NCI-H2227 treated with DMSO at 0.1 percent for 48 hours (cell line): ENCODE measurements at regions not wholly inside any gene's neighbourhood (a gene's known extent, or its start where the extent isn't known, plus 50 kb on each side); places are given as distances from the start of the nearest gene placed in this dataset.
"Not testable (repeated sequence)": the region's sequence is repeated elsewhere in the genome, so short reads cannot be mapped to it uniquely, and the experiment has no call there.

Experiments used
- DNase-seq: peaks from one replicate; lab custom pipeline; 2025; lab: John Stamatoyannopoulos, UW

DNA sequence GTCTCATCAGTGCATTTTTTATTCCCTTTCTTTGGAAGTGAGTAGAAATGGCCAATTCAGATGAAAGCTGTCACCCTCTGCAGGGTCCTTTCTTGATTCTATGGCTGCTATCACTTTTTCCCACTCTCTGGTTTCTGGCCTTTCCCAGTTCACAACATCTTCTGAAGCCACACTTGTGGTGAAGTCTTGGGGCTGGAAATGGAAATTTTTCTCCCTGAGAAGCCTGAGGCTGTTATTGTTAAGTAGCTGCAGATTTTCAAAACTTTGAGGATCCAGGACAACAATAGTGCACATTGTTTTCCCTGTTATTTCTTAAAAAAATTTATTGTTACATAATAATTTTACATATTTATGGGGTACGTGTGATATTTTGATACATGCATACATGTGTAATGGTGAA is 250.3 kb upstream of the RASGRP1 start:
- DNase-seq: no peak

DNA sequence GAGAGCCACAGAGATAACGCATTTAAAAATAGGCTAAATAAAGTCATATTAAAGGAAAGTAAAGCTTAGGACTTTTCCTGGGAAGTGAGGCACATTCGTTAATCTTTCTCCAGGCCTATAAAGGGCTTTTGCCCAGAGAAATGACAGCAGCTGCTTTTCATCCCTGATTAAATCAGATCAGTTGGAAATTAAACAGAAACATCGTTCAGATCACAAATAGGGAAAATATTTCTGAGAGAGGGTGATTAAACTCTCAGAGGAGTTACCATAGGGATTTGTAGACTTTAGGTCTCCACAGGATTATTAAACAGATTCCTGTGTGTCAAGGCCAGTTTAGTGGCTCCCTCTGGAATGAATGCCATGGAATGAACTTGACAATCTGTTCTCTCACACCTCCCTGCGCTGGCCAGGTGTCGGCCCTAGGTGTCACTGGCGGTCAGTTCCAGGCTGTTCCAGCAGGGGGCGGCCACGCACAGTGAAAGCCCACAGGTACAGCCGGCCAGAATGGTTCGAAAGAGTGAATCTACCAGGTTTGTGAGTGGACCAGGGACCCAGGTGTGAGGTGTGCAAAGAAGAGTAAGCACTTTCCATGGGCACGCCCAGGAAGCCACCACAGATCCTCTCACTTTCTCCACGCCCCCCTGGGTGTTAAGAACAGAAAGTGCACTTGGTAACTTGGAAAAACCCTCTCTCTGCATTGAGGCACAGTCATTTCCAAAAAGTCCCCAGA is 253.0 kb upstream of the RASGRP1 start:
- no peak for DNase-seq

DNA sequence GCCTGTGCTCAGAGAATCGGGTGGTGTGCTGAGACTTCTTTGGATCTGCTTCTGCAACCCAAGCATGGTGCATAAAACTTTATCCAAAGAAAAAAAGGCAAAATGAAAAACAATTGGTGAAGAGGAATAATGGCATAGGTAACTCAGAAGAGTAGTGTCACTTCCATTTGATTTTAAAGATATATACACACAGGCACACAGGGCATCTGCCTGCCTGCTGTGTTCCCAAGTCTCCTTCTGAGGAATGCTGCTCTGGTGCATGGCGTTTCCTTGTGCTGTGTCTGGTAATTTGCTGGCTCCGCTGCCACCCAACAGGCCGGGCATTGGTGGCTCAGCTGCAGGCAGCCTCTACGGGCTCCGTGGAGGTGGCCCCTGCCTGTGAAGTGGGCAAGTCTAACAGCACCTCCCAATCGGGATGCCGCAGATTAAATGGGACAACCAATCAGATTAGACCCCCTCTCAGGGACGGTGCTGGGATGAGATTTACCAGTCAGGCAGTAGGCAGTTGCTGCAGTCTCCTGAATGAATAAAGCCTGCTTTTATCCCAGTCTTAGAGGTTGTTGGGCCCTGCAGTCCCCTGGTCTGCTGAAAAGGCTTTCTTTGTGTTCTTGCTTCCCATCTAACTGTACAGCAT is 253.7 kb upstream of the RASGRP1 start:
- no peak for DNase-seq

DNA sequence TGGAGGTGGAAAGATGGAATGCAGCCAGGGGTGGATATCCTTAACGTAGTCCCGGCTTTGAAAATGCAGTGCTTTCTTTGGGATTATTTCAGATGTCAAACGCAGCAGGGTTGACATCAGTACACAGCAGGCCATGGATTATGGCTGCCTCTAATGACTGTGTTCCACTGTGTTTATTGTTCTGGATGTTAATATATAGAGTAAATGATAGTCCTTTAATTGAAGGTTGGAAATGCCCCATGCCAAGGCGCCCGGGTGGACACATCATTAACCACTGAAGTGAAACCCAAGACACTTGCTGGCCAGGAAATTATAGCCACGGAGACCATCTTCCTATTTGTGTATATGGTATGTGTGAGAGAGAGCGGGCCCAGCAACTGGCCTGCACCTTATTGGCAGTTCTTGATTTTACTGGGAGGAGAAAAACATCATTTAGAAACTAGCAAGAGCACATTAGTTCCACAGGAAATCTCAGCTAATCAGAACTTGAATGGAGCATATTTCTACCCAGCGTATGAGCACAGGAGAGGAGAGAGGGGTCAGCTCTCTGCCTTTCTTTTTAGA is 254.9 kb upstream of the RASGRP1 start:
- peak; percentile 61 for DNase-seq

DNA sequence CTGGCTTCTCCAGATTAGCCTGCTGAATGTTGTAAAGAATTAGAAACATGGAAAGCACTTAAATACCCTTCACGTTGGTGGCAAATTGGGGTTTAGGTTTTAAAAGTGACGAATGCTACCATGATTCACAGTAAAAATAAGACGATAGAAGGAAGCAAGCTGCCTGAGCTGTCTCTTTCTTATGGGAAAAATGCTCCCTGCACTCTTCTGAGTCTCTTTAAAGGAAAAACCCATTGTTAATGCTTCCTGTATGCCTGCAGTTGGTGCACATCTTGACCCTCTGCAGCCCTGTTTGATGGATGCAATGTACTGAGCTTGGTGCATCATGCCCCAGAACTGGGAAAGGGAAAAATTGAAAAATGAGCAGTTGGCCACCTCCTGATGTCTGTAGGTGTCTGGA is 258.6 kb upstream of the RASGRP1 start:
- DNase-seq: no peak

DNA sequence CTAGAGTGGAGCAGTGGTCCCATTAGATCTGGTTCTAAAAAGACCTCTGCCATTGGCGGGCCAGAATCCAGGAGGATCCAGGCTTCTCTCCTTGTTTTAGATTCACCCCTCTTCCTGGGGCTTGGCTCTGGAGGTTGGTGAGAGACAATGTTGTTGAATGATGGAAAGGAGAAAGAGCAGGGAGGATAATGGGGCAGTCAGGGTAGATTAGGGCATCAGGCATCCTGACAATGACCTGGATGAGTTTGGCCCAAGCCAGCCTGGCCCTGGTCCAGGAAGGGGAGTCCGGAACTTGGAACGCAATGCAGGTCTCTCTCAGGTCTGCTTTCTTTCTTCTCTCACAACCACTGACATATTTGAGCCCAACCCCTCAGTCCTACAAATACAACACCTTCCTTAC is 260.1 kb upstream of the RASGRP1 start:
- no peak for DNase-seq

DNA sequence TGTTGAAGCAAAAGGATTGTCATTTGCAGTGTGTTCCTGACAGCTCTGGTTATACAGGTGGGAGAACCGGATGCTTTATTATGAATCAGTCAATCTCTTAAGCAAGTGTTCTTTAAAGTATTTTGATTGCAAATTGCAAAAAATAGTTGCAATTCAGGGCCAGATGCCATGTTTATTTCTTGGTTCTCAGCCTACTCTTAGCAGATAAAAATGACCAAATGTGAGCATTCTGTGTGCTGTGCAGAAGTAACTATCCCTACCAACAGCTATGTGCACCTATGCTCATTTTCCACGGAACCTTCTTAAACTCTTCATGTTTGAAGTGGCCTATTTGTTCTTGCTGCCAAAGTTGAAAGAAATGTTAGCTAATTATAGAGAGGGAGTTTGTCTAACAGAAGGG is 262.3 kb upstream of the RASGRP1 start:
- no peak for DNase-seq

DNA sequence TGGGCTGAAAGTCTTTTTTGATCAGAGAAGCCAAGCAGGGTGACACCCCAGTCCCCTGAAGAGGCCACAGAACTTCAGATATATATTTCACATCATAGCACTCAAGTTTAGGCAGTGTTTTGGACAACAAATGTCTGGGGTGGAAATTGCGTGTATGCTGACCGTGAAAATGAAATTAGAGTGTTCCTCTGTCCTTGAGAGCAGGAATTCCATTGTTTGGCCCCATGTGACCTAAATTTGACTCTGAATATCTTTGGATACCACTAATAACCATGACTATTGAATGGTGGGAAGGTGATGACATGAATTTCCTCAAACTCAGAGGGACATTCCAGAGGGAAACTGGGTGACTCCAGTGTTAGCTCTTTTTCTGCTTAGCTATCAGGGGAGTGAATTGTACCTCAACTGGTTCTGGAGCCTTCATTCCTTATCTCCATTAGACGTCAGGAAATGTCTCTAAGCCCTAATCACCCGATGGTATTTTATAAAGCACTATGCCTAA is 263.5 kb upstream of the RASGRP1 start:
- no peak for DNase-seq

DNA sequence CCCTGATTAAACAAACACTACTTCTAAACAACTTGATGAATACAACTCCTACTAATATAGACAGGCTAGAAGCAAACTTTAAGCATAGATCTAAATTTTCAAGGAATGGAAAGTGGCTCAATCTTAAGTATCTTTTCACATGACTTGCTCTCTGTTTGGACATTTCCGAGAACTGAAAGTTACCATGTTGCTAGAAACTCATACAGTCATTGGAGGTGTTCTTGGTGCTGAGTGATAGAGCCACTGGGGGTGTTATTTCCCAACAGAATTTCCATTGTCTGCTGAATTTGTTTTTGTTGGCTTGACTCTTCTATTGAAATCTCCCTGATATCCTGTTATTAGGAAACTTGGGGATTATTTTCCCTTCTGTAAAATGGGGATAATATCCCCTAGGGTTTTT is 264.5 kb upstream of the RASGRP1 start:
- DNase-seq: no peak

DNA sequence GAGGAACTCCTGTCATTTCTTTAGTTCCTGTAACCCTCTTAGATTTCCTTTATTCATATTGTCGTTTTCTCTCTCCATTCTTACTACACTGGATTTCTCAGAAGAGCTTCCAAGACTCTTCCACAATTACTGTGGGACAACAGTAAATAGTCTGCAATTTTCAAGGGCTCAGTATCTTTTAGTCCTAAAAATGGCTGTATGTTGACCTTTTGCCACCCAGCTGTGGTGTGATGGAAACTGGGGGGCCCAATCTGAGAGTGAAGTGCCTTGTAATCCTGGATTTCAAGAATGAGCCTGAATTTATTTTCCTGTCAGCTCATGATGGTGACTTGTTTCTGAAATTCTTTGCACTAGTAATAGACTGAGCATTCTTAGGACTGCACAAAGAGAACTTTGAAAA is 277.6 kb upstream of the RASGRP1 start:
- DNase-seq: no peak

DNA sequence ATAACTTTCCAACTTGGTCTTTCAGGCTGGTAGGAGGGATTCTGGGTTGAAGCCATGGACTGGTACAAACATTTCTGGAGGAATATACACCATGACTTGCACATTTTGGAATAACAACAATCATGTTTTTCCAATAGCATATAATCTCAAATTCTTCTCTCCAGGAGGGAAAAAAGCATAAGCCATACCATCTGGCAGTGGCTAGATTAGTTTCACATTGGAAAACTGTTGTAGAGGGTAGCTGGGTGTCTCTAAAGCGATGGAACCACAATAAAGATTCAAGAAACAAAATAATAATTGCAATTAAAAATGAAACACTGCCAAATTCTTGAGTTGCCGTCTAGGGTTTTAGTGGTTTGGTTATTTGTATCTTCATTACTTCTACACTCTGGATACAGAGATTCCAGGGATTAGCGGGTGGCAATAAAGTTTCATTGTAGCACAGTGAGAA is 278.5 kb upstream of the RASGRP1 start:
- no peak for DNase-seq

DNA sequence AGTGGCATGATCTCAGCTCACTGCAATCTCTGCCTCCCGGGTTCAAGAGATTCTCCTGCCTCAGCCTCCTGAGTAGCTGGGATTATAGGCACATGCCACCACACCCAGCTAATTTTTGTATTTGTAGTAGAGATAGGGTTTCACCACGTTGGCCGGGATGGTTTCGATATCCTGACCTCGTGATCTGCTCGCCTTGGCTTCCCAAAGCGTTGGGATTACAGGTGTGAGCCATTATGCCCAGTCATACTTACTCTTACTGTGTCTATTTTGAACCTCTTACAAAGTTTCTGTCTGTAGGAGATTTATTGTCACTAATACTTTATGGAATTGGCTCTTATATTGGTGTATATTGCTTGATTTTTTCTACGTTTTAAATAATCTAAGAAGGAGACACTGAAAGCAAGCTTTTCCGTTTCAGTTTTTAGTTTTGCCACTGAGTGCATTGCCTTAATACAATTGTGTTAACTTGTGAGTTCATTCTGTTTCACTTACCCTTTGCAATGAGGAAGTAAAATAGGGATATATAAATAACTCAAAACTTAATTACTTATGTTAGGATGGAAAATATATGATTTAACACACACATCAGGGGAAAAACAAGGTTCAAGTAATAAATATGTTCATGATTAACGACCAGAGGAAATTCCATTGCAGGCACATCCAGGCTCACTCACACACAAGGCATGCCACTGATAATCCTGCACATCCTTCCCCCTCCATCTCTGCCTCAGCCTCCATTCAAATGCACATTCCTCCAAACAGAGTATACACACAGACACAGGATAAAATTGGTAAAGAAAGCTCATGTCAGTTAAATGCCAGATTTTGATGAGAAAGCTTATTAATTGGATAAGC is 279.3 kb upstream of the RASGRP1 start:
- DNase-seq: no peak

DNA sequence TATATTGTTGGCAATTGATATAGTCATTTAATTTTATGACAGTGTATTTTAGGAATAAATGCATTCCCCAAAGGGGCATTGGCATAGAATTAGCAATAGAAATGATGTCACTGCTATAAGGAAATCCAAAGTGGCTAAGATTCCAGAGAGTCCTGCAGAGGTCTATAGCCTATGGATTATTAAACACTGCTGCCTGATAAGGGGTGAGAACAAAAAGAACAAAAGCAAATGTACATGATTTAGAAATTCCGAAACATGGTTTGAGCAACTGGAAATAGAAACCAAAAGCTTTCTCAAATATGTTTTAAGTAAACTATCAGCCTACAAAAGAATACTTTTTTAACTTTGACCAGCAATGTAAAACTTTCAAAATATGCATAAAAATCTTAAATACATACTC is 280.1 kb upstream of the RASGRP1 start:
- DNase-seq: no peak

DNA sequence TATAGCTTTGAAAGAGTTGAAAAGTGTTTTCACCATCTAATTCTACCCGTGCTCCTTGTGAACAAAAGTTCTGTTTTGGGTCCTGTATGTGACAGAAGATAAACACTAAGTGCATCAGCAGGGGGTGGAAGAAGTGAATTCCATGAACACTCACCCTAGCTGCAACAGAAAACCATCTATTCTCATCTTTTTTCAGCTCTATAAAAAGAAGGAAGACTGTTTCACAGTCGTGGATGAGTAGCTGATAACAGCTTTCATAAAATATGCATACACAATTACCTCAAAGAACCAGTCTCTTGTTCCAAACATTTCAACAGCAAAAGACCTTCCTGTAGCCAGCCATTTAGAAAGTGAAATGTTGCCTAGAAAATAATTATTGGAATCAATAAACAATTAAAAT is 281.7 kb upstream of the RASGRP1 start:
- no peak for DNase-seq

DNA sequence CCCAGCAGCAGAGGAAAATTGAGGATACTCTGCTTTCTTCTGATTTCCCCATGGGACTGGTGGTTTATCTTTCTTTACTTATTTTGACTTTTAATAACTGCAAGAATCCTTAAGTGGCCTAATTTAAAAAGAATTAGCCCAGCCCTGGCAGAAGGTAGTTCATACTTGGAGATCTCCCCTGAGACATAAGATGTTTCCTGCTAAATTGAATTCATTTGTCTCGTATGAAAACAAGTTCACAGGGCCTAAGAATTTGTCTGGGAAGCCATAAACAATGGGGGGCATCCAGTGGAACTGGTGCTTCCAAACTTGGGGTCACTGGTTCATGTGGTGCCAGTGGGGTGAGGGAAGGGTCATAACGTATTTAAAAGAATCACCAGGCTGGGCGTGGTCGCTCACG is 283.1 kb upstream of the RASGRP1 start:
- no peak for DNase-seq

DNA sequence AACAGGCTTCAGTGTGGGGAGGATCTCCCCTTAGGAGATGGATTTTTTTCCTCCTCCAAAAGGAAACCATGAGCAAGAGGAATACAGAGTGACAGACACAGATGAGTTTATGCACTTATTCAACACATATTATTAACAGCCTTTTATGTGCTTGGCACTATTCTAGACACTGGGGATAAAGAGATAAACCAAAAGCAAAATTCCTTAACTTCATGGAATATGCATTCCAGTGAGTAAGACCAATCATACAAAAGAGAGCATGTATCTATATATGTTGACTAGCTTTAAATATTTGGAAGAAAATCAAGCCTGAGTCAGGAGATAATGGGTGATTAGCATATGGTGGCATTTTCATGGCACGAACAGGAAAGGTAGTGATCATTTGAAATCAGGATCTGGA is 284.4 kb upstream of the RASGRP1 start:
- DNase-seq: no peak

DNA sequence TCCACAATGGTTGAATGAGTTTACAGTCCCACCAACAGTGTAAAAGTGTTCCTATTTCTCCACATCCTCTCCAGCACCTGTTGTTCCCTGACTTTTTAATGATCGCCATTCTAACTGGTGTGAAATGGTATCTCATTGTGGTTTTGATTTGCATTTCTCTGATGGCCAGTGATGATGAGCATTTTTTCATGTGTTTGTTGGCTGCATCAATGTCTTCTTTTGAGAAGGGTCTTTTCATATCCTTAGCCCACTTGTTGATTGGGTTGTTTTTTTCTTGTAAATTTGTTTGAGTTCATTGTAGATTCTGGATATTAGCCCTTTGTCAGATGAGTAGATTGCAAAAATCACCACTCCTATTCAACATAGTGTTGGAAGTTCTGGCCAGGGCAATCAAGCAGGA is 287.6 kb upstream of the RASGRP1 start:
- DNase-seq: not testable (repeated sequence)

DNA sequence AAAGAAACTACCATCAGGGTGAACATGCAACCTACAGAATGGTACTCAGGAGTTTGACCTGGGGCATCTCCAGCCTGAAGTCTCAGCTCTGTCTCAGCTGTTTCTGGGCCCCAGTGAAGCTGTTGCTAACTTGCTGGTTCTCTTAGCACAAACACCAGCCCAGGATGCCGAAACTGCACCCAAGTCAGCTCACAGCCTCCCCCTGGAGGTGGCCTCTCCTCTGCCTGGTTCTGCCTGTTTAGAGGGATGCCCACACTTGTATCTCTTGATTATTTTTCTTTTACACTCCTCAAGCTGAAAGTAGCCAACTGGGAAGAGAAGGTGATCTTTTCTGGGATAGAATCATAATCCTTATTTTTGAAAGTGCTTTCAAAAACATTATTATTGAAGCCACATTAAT is 289.0 kb upstream of the RASGRP1 start:
- no peak for DNase-seq

DNA sequence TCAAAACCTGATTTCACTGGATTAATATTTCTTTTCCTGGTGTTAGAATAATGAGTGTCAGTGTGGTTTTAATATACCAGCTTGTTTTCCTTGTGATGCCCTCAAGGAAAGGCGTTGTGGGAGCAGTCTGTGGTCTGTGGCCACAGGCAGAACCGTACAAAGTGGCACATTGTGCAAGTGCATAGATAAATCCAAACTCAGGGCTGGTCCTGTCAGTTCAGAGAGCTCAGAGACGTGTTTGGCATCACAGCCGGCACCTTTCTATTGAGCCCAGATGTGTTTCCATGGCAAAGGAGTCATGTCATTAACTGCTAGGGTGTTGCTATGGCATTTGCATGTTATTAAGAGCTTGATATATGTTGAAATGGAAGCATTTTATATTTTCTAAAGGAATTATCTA is 289.9 kb upstream of the RASGRP1 start:
- DNase-seq: no peak

DNA sequence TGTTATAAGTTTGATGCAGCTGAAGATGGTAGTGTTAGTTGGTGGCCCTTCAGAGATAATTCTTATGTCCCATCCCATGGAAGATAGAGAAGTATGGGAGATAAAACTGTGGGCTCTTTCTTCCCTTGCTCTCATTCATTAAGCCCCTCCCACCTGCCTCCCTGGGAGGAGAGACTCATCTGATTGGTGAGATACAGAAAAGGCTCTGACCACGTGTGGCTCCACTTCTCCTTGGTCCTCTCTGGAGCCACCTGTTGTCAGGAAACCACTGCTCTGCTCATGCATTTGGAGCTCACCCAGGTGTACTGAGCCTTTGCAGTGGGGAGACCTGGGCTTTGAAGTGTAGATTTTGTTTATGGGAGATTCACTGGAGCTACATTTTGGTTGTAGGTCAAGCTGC is 293.2 kb upstream of the RASGRP1 start:
- no peak for DNase-seq

DNA sequence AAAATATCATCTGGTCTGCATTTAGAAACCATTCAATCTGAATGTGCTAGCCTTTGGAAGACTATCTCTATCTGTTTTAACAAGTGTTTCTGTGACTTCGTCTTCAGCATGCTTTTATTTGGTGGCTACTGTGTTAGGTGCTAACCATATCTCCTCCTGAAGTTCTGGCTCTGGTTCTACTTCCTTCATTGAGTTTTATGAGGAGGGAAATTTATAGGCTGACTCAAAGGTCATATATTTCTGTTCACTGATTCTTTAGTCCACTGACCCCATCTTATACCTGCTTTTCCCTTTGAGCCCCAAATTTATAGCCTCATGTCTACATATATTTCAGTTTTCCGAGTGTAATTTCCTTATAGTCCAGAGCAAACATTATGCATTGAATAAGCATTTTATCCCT is 295.0 kb upstream of the RASGRP1 start:
- DNase-seq: no peak

DNA sequence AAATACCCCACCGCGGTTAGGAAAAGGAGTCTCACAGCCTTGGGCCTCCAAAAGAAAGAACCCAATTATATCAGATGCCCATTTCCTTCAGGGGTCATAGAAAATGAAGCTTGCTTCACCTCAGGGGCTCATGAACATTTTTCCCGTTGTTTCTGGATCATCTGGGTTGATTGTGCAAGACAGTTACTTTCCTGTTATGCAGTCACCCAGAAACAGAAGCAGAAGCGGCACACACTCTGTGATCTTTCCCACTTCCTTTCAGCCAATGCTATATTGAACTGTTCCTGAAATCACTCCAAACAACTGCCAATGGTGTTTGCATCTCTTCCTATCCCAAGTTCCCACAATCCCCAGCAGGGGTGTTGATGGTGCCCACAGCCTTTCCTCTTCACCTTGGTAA is 295.6 kb upstream of the RASGRP1 start:
- no peak for DNase-seq

DNA sequence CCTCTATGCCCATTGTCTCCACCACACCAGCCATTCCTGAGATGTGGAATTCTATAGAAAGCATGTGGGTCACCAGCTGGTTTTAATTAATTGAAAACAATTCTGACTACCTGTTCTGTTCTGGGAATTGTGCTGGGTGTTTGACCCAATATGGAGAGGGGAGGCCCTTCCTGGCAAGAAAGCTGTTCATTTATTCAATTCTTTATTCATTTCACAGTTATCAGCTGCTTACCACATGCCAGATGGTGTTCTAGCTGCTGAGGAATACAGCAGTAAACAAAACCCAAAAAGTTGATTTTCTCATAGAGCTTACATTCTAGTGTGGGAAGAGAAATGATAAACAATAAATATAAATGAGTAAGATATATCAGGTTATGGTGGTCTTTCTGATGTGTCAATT is 296.1 kb upstream of the RASGRP1 start:
- no peak for DNase-seq
